ENCODE measurements at regions not wholly inside any gene's neighbourhood (a gene's known extent, or its start where the extent isn't known, plus 50 kb on each side); places are given as distances from the start of the nearest gene placed in this dataset.
A peak's percentile ranks its signal among the peaks of the same experiment; 100 is the strongest.

GRCh38 chr9:26326563-26326962, 566.0 kb downstream of the CAAP1 start:
- peak; percentile 98 for TF ChIP-seq CTCF (IDR thresholded peaks at IDR 0.05; ENCODE audit: insufficient read depth, low read depth, low read length)
- no peak for TF ChIP-seq EZH2 (IDR thresholded peaks at IDR 0.05; ENCODE audit: insufficient read depth, low read length)
- Histone ChIP-seq H3K9ac (ENCODE audit: low read length) (no peak overlapping the region), H3K4me1 (ENCODE audit: insufficient read depth, low read length) (no peaks in the 10 kb centered on the region), H2AFZ (ENCODE audit: low read depth, low read length) (no peak overlapping the region), H3K9me3 (ENCODE audit: insufficient read depth, low read depth, low read length) (no peaks in the 10 kb centered on the region), H3K36me3 (ENCODE audit: insufficient read depth, low read length) (no peaks in the 10 kb centered on the region), H4K20me1 (ENCODE audit: insufficient read depth, low read length) (no peaks in the 10 kb centered on the region), H3K4me2 (ENCODE audit: low read length) (peak overlapping the region; percentile 6), H3K79me2 (ENCODE audit: insufficient read depth, low read length) (no peaks in the 10 kb centered on the region), H3K27me3 (ENCODE audit: insufficient read depth, low read length) (no peaks in the 10 kb centered on the region), H3K27ac (ENCODE audit: low read depth, low read length) (no peak overlapping the region), H3K4me3 (ENCODE audit: insufficient read depth, low read depth, low read length) (no peak overlapping the region)
- Mint-ChIP-seq H3K4me1 (ENCODE audit: low read depth, unreplicated experiment) (peaks cover 19% of the 10 kb centered on the region), H3K36me3 (ENCODE audit: low read depth, unreplicated experiment) (no peaks in the 10 kb centered on the region), H3K9me3 (ENCODE audit: unreplicated experiment) (no peaks in the 10 kb centered on the region), H3K27me3 (ENCODE audit: low read depth, unreplicated experiment) (no peaks in the 10 kb centered on the region), H3K4me3 (ENCODE audit: unreplicated experiment) (no peak overlapping the region), H3K27ac (ENCODE audit: unreplicated experiment) (no peak overlapping the region)
- peak; percentile 37 for DNase-seq (ENCODE audit: low read depth)
- peak; percentile 99 for FAIRE-seq

DNA sequence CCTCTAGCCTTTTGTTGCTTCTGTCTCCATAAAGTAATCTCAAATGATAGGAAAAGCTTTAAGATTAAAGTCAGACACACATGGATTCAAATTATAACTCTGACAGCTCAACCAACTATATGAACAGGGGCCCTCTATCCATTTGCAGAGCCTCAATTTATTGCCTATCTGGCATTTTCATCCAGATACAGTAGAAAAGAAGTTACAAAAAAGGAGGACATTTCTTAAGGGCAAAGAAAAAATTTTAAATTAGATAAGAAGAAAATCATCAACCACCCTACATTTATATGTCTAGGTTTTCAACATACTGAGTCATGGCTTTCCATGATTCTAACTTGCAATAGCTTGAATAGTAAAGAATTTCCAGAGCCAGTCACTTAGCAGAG, 567.2 kb downstream of the CAAP1 start:
- TF ChIP-seq EZH2 (IDR thresholded peaks at IDR 0.05; ENCODE audit: insufficient read depth, low read length) (no peak), CTCF (IDR thresholded peaks at IDR 0.05; ENCODE audit: insufficient read depth, low read depth, low read length) (no peak)
- Mint-ChIP-seq H3K27me3 (ENCODE audit: low read depth, unreplicated experiment) (no peaks in the 10 kb centered on the region), H3K4me3 (ENCODE audit: unreplicated experiment) (no peak overlapping the region), H3K9me3 (ENCODE audit: unreplicated experiment) (no peaks in the 10 kb centered on the region), H3K27ac (ENCODE audit: unreplicated experiment) (no peak overlapping the region), H3K36me3 (ENCODE audit: low read depth, unreplicated experiment) (no peaks in the 10 kb centered on the region), H3K4me1 (ENCODE audit: low read depth, unreplicated experiment) (peaks cover 19% of the 10 kb centered on the region)
- FAIRE-seq (no peak), DNase-seq (ENCODE audit: low read depth) (no peak)
- H2AFZ ChIP-seq (ENCODE audit: low read depth, low read length): no peak overlapping the region
- H3K4me3 ChIP-seq (ENCODE audit: insufficient read depth, low read depth, low read length): no peak overlapping the region
- H3K4me2 ChIP-seq (ENCODE audit: low read length): no peak overlapping the region
- no peaks in the 10 kb centered on the region for H3K36me3 ChIP-seq (ENCODE audit: insufficient read depth, low read length)
- H3K79me2 ChIP-seq (ENCODE audit: insufficient read depth, low read length): no peaks in the 10 kb centered on the region
- no peaks in the 10 kb centered on the region for H3K9me3 ChIP-seq (ENCODE audit: insufficient read depth, low read depth, low read length)
- no peaks in the 10 kb centered on the region for H3K27me3 ChIP-seq (ENCODE audit: insufficient read depth, low read length)
- no peak overlapping the region for H3K9ac ChIP-seq (ENCODE audit: low read length)
- no peaks in the 10 kb centered on the region for H3K4me1 ChIP-seq (ENCODE audit: insufficient read depth, low read length)
- H4K20me1 ChIP-seq (ENCODE audit: insufficient read depth, low read length): no peaks in the 10 kb centered on the region
- H3K27ac ChIP-seq (ENCODE audit: low read depth, low read length): no peak overlapping the region

GRCh38 chr9:26324786-26325443, 567.7 kb downstream of the CAAP1 start:
- no peaks in the 10 kb centered on the region for H3K36me3 ChIP-seq (ENCODE audit: insufficient read depth, low read length)
- no peak overlapping the region for H3K4me3 Mint-ChIP-seq (ENCODE audit: unreplicated experiment)
- H3K27ac ChIP-seq (ENCODE audit: low read depth, low read length): no peak overlapping the region
- no peaks in the 10 kb centered on the region for H4K20me1 ChIP-seq (ENCODE audit: insufficient read depth, low read length)
- no peaks in the 10 kb centered on the region for H3K9me3 Mint-ChIP-seq (ENCODE audit: unreplicated experiment)
- H3K36me3 Mint-ChIP-seq (ENCODE audit: low read depth, unreplicated experiment): no peaks in the 10 kb centered on the region
- H3K4me2 ChIP-seq (ENCODE audit: low read length): no peak overlapping the region
- no peaks in the 10 kb centered on the region for H3K79me2 ChIP-seq (ENCODE audit: insufficient read depth, low read length)
- H3K4me1 Mint-ChIP-seq (ENCODE audit: low read depth, unreplicated experiment): peaks cover 19% of the 10 kb centered on the region
- DNase-seq (ENCODE audit: low read depth): no peak
- peak overlapping the region; percentile 51 for H3K27ac Mint-ChIP-seq (ENCODE audit: unreplicated experiment)
- H2AFZ ChIP-seq (ENCODE audit: low read depth, low read length): no peak overlapping the region
- FAIRE-seq: no peak
- H3K27me3 ChIP-seq (ENCODE audit: insufficient read depth, low read length): no peaks in the 10 kb centered on the region
- no peaks in the 10 kb centered on the region for H3K4me1 ChIP-seq (ENCODE audit: insufficient read depth, low read length)
- H3K9me3 ChIP-seq (ENCODE audit: insufficient read depth, low read depth, low read length): no peaks in the 10 kb centered on the region
- no peak overlapping the region for H3K4me3 ChIP-seq (ENCODE audit: insufficient read depth, low read depth, low read length)
- no peak overlapping the region for H3K9ac ChIP-seq (ENCODE audit: low read length)
- TF ChIP-seq CTCF (IDR thresholded peaks at IDR 0.05; ENCODE audit: insufficient read depth, low read depth, low read length): no peak
- TF ChIP-seq EZH2 (IDR thresholded peaks at IDR 0.05; ENCODE audit: insufficient read depth, low read length): no peak
- no peaks in the 10 kb centered on the region for H3K27me3 Mint-ChIP-seq (ENCODE audit: low read depth, unreplicated experiment)
